Limb (tissue), 2 donors: ENCODE measurements at regions not wholly inside any gene's neighbourhood (a gene's known extent, or its start where the extent isn't known, plus 50 kb on each side); places are given as distances from the start of the nearest gene placed in this dataset.

Source experiments
- DNase-seq, 2 donors: peaks; one replicate each; pipeline ENCODE4 v3.0.0-alpha.2; 2016; ENCODE audit errors: extremely low spot score in 2 of 2

DNA sequence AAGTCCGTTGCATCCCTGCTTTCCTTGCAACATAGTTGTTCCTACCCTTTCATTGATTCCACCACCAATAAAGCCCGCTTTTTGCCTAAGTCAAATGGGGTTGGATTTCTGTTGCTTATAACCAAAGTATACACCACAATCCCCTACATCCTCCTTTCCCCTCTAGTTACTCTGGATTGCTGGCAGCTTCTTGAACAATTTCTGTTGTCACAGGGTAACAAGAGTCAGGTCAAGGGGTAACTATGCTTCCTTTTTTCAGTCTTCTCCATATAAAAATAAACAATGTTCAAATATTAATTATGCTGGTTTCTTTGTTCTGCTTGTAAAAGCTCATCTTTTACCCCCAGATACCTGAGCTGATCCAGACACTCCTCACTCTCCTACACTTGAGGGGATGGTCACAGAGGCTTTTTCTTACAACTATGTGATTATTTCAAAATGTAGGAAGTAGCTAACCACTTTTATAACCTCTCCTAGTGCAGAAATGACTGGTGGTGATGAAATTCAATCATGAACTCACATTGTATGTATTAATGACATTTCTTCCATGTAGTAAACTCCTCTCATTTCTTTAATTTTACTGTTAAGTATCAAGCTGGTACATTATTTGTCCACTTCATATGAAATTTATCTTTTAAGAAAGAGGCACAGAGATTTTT is 136.5 kb downstream of the SNX18 start:
- DNase-seq: no peak

DNA sequence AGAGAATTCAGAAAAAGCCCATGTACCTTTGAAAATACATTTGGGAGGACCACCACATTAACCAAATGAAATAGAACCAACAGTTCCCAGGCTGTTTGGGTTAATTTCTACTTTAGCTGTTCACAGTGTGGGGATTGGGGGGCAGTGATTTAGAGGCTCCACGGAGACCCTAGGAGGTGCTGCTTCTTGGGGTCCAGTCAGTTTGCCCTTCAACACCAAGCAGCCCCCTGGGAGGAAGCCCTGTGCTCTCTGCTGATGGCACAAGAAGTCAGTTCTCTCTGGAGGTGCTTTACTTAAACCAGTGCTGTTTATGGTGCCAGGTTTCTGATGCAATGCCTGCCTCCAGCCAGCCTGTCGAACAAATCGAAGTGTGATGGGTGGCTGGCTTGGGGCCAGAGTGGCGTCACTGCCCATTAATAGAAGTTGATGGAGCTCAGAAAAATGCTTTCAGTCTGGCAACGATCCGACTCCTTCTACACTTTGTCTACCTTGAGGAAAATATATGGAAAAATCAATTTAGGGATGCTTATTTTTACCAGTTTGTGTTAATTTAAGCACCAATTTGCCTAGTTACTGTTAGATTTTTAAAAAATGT is 134.0 kb downstream of the SNX18 start:
- peak in 1 of 2 donors; percentile 70 for DNase-seq

DNA sequence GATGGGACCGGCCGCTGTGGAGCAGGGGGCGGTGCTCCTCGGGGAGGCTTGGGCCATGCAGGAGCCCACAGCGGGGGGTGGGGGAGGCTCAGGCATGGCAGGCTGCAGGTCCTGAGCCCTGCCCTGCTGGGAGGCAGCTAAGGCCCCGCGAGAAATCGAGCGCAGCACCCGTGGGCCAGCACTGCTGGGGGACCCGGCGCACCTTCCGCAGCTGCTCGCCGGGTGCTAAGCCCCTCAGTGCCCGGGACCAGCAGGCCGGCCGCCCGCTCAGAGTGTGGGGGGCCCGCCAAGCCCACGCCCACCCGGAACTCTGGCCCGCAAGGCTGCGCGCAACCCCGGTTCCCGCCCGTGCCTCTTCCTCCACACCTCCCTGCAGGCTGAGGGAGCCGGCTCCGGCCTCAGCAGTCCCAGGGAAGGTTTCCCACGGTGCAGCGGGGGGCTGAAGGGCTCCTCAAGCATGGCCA is 131.5 kb downstream of the SNX18 start:
- DNase-seq: no peak

DNA sequence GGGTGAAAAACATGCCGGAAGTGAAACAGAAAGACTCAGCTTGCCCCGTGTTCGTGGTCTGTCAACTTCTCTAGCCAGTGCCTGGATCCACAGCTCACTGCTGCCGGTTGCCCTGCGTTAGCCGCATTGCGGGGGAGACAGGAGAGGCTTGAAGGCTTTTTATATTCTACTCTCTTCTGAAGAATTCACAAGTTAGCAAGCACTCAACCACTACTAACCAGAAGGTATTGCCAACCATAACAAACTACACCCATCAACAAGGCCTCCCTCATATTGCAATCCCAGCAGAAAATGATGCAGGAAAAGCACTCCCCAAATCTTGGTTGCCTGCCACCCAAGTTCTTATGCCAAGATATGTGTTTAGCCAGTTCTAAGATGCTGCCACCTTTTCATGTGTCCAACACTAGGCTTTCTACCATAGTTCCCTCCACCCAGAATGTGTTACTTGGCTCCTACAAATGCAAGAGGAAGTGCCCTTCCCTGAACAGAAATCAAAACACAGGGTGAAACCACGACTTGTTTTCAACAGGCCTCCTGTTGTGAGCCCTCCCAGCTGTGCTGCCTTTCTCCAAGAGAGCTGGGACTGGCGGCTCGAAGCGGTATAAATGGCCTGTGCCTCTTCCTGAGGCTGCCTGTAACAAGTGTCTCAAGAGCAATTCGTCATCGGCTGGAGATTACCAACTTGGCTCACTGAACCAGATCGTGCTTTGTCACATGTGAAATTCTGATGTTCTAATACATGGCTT is 129.0 kb downstream of the SNX18 start:
- peak; percentile 64 to 70 for DNase-seq

DNA sequence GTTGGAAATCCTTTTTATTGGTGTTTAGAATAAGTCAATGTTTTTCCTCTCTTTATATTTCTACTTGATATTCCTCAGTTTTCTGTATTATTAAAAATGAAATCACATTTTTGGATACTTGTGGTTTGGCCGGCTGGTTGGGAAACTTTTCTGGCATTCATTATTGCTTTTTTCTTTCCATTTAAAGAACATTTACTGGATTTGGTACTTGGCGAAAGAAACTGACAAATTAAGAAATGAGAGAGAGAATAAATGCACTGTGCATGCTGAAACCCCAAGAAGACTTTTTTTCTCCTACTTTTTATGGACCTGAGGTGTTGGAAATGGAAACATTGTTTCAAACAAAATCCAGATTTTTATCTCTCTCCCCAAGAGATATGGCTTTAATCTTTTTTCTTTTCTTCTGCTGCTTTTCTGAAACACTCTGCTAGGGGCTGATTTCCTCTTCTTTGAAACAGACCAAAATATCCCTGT is 128.4 kb downstream of the SNX18 start:
- peak in 1 of 2 donors; percentile 68 for DNase-seq

DNA sequence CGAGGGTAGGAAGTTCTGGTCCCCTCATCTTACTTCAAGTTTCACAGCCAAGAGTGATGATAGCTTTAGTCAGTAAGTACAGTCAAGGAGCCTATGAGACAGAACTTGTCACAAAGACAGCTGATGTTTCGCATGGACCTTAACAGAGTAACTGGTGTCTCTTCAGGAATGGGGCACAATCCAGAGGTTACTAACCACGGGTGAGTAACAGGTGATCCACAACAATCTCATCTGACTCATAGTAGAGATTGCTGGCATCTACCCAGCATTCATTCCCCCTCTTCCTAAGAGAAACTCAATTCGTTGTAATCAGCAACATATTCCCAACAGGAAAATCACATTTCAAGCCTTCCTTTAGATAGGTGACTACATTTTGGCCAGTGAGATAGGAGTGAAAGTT is 126.7 kb downstream of the SNX18 start:
- DNase-seq: no peak

DNA sequence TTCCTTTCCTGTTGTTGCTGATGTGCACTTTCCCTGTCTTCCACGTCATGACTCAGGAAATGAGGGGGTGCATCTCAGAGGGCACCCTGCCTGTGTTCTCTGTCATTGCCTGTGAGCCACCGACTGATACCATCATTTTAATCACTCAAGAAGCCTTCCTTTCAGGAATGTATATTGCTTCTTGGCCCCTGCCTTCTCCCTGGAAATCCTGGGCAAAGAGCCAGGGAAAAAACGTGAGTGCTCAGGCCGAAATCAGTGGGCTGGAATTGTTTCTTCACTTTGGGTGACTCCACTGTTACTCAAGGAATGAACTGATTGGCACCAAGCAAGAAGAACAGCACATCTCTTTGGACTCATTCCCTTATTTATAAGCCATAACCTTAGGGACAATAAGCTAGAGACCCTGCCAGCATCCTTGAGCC is 126.1 kb downstream of the SNX18 start:
- DNase-seq: no peak

DNA sequence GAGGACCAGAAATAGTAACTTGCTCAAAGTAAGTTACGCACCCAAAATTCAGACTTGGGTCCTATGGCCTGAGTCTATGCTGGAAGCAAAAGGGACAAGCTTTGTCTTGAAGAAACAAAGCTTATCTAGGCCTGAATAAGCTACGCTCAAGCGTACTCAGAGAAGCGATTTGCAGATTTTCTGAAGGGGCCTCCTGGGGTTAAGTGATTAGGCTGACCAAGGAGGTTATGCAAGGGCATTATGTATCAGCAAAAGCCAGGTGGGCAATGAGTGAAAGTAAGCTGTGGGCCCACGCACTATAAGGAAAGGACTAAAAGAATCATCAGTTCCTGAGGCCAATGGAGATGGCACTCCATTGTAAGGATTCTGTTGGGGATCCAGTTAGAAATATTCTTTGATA is 122.1 kb downstream of the SNX18 start:
- DNase-seq: no peak

DNA sequence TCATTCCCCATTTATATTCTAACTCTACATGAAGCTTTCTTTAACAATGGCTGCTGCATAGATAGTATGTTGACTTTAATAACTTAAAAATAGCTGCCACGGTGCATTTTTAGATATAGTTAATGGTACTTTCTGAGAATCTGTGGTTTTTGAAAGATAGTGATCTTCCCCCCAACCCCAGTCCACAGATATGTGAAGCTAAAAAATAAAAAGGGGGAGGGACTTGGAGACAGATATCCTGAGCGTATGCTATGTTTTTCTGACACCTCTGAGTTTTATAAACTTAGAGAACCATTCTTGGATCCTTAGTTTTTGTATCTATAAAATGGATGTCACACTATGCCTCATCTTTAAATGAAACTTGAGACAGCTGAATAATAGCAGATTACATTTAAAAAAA is 120.5 kb downstream of the SNX18 start:
- no peak for DNase-seq

DNA sequence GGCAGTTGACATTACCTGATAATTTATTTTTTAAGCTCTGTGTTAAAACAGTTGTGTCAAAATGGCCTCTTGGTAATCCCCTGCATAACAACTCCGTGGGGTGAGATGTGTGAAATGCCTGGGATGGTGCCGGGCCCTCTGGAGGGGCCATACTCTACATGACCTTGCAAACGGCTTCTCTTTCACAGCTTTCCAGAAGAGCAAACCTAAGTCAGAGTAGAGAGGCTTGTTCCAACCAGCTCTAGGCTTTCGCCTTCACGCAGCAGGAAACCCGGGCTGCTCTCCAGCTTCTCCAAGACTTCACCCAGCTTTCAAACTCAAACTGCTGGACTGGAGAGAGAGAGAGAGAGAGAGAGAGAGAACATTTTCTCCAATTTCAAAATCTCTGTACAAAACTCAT is 120.1 kb downstream of the SNX18 start:
- DNase-seq: peak in 1 of 2 donors; percentile 38

DNA sequence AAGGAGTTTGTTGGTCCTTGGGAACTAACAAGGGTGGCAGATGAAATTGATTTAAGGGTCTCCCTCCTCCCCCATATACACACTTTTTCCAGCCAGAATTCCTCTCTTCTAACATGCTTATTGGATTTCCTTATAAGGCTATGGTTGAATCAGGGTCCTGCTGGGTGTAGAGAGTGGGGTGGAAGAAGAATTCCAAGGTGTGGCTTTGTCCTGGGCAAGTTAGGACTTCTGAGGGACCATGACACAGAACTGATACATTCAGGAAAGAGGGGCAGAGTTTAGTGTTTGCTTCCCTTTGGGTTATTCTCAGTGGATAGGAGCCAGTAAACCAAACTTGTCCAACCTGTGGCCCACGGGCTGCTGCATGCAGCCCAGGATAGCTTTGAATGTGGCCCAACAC is 116.5 kb downstream of the SNX18 start:
- DNase-seq: no peak

DNA sequence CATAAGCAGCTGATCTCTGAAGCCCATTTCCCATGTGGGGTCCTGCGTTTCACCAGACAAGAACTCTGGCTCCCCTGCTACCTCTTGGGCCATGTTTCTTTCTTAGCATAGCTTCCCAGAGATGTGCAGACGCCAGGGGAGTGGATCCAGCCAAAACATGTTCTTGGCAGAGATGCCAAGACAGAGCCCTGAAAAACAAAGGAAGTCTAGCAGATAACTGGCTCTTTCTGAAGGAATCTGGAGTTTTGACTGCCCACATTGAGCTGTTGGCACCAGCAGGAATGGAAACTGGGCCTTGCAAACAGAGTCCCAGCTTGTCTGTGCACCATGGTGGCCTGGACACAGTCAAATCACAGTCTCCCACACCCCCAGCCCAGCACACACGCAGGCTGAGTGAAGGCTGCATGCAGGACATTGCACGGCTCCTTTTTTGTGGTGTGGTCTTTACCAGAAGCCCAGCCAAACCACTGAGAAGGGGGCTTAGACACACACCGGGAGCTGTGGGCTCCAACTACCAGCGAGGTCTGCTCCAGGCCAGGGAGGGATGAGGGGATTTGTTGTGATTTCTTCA is 114.7 kb downstream of the SNX18 start:
- DNase-seq: no peak

DNA sequence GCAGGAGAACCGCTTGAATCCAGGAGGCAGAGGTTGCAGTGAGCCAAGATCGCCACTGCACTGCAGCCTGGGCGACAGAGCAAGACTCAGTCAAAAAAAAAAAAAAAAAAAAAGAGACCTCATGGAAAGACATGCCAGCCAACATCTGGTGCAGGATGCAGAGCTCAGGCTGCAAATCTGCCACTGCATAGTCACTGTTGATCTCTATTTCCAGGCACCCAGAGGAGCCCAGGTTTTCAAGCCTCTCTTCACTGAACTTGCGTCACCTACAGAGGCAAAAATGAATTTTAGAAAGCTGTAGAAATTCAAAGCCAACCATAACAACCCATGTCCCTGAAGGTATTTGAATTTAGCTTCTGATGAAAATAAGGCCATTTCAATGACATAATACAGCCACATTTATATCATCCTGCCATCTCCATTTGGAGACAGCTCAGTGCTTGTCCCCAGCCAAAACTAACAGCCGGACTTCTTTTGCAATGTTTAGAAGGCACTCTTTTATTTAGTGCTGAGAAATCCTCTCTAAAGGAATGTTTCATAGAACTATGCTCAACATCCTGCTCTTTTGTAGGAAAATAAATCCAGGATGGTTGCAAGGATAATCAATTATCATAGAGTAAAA is 113.3 kb downstream of the SNX18 start:
- DNase-seq: no peak

DNA sequence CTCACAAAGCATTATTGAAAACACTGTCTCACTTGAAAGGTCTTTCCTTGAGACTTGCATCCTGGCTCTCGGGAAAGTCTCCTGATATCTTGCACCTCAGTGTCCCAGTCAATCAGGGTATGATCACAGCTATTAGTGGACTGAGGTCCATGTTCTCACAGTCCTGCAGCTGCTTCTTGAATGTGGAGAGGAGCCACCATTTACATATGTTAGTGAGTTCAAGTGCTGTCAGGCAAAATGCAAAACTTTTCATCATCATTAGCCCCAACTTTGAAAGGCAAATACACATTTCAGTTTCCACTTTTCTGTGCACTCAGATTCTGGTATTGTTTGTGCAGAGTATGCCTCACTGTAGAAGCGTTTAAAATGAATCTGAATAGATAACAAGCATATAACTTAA is 111.6 kb downstream of the SNX18 start:
- DNase-seq: no peak

DNA sequence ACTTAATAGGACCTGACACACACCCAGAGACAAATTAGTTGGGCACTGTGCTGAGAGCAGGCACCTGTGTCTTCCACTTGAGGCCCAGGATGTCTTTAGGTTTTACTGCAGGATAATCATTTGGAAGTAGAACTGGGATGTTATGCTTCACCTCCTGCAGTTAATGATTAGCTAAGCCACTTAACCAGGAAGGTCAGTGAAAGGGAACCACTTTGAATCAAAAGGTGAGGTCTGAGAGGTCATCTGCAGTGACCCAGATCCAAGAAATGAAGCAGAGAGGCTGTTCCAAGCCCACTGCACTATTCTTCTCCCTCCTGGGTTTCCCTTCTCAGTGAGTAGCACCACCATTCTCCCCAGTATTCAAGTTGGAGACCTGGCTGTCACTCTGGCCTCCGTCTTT is 110.5 kb downstream of the SNX18 start:
- no peak for DNase-seq

DNA sequence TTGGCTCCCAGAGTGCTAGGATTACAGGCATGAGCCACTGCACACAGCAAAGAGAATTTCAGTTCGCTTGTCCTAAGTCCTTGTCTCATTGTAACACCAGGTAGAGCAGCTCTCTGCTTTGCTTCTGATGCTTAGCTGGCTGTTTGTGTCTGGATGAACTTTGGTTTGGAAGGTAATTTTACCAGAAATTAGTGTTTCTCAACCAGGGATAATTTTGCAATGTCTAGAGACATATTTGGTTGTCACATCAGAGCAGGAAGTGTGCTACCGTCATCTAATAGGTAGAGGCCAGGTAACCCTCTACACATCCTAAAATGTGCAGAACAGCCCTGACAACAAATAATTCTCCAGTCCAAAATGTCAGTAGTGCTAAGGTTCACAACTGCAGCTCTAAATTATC is 108.8 kb downstream of the SNX18 start:
- DNase-seq: no peak

DNA sequence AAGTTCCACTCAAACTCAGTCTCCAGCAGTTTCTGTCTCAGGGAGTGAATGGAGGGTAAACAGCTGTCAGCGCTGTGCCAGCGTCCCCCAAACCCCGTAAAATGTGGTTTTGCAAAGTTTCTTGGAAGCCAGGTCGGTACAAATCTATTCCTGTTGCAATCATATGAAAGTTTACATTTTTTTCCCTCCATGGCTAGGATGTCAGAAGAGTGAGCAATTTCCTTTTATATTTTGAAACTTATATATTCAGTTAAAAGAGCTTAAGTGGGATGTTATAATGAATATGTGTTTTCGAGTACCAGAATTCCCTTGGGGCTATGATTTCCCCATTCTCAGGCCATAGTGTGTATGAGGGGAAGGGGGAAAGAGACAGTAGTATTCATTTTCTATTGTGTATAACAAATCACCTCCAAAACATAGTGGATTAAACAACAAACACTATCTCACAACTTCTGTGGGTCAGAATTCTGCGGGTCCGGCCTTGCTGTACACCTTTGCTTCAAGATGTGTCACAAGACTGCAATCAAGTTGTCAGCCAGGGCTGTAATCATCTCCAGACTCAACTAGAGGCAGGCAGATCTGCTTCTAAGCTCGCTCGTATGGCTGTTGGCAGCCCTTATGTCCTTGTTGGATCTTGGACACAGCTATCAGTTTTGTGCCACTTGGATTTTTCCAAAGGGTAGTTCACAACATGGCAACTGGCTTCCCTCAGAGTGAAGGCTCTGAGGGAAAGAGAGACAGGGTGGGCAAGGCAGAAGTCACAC is 107.4 kb downstream of the SNX18 start:
- DNase-seq: no peak

DNA sequence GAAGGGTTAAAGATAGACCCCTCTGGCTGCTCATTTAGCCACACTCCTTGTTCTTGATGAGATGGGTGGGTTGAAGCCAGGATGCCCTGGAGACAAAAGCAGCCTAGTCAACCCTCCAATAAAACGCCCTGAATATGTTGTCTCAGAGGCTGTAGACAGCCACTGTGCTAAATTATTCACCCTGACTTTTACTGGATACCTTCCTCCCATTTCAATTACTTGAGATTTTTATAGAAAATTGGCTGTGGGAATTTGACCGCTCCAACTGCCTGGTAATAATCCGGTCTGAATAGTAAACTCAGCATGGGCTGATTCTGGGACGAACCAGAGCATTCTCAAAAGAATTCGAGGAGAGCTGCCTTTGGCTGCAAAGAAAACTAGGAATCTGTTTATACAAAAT is 104.2 kb downstream of the SNX18 start:
- DNase-seq: no peak

DNA sequence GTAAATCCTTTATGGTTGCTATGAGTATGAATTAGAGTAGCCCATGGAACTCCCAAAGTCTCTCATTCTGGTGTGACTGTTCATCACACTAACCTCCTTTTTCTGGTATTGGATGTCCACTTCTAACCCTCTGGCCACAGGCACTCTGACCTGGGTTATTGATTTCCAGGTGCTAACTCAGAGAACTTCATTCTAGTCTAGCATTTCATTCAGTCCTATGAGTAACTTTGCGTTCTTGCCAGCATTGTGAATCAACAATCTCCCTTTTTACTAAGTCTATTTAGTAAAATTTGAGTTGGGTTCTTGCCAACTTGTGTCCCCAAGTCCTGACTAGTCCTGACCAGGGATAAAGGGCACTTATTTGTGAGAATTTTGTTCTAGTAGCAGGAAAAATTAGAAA is 103.5 kb downstream of the SNX18 start:
- DNase-seq: no peak

DNA sequence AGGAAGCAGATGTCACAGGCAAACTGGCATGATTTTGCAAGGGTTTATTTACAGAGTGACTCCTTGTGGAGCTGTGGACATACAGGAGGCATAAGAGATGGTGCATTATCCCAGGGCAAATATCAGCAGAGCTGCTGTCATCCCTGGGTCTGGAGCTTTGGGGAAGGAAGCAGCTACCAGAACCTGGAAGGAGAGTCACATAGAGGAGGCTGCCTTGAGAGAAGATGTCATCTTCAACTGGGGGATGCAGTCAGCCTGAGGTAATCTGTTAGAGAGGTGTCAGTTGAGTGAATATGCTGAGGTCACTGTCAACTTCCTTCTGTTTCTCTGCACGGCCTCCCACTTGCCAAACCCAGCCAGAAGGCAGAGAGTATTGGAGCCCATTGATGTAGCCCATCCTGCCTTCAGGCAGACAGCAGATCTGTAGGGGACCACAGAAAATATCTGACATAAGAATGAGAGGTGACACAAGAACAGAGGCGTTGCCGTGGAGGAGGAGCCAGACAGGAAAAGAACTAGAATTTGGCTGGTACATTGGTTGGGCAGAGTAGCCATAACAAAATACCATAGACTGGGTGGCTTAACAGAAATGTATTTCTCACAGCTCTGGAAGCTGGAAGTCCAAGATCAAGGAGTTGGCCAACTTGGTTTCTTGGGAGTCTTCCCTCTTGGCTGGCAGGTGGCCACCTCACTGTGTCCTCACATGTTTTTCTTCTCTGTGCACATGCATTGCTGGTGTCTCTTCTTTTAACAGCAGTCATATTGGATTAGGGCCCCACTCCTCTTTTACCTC is 102.8 kb downstream of the SNX18 start:
- DNase-seq: no peak
